ENCODE measurements at regions not wholly inside any gene's neighbourhood (a gene's known extent, or its start where the extent isn't known, plus 50 kb on each side); places are given as distances from the start of the nearest gene placed in this dataset.

DNA sequence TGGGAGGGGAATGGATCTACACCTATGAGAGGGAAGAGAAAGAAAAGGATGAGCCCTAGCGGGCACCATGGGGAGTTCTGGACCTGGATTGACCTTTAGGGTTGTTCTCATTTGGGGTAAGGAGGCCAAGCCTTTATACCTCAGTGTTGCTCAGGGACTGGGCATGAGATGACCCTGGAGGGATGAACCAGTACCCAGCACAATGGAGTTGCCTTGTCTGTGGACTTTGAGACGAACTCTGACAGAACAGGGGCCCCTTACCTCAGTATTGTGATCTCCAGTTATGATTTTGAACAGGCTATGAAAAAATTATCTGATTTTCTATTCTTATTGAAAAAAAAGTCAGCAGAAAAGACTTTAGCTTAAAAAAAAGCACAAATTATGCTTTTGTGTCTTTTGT is 88.6 kb downstream of the FOXA2 start:
- Histone ChIP-seq H3K27me3 (peaks cover 2% of the 10 kb centered on the region), H3K36me3 (no peaks in the 10 kb centered on the region), H3K4me1 (ENCODE audit: control insufficient read depth in 1 of 2, insufficient read depth in 1 of 2, low read depth in 1 of 2, low read length in 1 of 2) (no peaks in the 10 kb centered on the region), H3K9me3 (no peaks in the 10 kb centered on the region), H3K27ac (no peak overlapping the region), H3K4me3 (ENCODE audit: low read depth in 1 of 2, low read length in 1 of 2) (no peak overlapping the region)
- TF ChIP-seq, protein P1, sequence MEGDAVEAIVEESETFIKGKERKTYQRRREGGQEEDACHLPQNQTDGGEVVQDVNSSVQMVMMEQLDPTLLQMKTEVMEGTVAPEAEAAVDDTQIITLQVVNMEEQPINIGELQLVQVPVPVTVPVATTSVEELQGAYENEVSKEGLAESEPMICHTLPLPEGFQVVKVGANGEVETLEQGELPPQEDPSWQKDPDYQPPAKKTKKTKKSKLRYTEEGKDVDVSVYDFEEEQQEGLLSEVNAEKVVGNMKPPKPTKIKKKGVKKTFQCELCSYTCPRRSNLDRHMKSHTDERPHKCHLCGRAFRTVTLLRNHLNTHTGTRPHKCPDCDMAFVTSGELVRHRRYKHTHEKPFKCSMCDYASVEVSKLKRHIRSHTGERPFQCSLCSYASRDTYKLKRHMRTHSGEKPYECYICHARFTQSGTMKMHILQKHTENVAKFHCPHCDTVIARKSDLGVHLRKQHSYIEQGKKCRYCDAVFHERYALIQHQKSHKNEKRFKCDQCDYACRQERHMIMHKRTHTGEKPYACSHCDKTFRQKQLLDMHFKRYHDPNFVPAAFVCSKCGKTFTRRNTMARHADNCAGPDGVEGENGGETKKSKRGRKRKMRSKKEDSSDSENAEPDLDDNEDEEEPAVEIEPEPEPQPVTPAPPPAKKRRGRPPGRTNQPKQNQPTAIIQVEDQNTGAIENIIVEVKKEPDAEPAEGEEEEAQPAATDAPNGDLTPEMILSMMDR (IDR thresholded peaks at IDR 0.05), result no peak

DNA sequence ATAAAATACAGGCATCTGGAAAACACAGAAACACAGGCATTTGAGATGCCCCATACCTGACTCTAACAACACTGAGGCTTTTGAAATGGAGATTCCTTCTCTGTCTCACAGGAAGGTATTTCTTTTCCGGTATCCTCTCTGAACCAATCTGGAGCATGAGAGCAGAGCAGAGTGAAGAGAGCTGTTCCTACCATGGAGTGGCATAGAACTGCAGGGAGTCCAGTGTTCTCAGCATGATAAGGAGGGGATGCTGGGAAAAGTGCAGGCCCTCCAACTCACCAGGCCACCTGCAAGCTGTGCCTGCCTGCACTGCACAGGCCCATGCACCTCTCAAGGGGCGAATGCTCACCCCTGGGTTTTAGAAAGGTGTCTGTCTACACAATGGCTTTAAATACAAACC is 89.2 kb downstream of the FOXA2 start:
- Histone ChIP-seq H3K27ac (no peak overlapping the region), H3K4me3 (ENCODE audit: low read depth in 1 of 2, low read length in 1 of 2) (no peak overlapping the region), H3K4me1 (ENCODE audit: control insufficient read depth in 1 of 2, insufficient read depth in 1 of 2, low read depth in 1 of 2, low read length in 1 of 2) (no peaks in the 10 kb centered on the region), H3K36me3 (no peaks in the 10 kb centered on the region), H3K27me3 (peaks cover 8% of the 10 kb centered on the region), H3K9me3 (no peaks in the 10 kb centered on the region)
- TF ChIP-seq, protein P1 (IDR thresholded peaks at IDR 0.05), result no peak

GRCh38 chr20:22492497-22492896 is 91.9 kb downstream of the FOXA2 start:
- Histone ChIP-seq H3K4me1 (ENCODE audit: control insufficient read depth in 1 of 2, insufficient read depth in 1 of 2, low read depth in 1 of 2, low read length in 1 of 2) (no peaks in the 10 kb centered on the region), H3K27me3 (peaks cover 15% of the 10 kb centered on the region), H3K36me3 (no peaks in the 10 kb centered on the region), H3K4me3 (ENCODE audit: low read depth in 1 of 2, low read length in 1 of 2) (no peak overlapping the region), H3K27ac (no peak overlapping the region), H3K9me3 (no peaks in the 10 kb centered on the region)
- TF ChIP-seq, protein P1 (IDR thresholded peaks at IDR 0.05), result no peak

GRCh38 chr20:22491194-22491505 is 93.2 kb downstream of the FOXA2 start:
- Histone ChIP-seq H3K4me3 (ENCODE audit: low read depth in 1 of 2, low read length in 1 of 2) (no peak overlapping the region), H3K27ac (no peak overlapping the region), H3K9me3 (no peaks in the 10 kb centered on the region), H3K36me3 (no peaks in the 10 kb centered on the region), H3K4me1 (ENCODE audit: control insufficient read depth in 1 of 2, insufficient read depth in 1 of 2, low read depth in 1 of 2, low read length in 1 of 2) (no peaks in the 10 kb centered on the region), H3K27me3 (peaks cover 19% of the 10 kb centered on the region)
- TF ChIP-seq, protein P1 (IDR thresholded peaks at IDR 0.05), result no peak

DNA sequence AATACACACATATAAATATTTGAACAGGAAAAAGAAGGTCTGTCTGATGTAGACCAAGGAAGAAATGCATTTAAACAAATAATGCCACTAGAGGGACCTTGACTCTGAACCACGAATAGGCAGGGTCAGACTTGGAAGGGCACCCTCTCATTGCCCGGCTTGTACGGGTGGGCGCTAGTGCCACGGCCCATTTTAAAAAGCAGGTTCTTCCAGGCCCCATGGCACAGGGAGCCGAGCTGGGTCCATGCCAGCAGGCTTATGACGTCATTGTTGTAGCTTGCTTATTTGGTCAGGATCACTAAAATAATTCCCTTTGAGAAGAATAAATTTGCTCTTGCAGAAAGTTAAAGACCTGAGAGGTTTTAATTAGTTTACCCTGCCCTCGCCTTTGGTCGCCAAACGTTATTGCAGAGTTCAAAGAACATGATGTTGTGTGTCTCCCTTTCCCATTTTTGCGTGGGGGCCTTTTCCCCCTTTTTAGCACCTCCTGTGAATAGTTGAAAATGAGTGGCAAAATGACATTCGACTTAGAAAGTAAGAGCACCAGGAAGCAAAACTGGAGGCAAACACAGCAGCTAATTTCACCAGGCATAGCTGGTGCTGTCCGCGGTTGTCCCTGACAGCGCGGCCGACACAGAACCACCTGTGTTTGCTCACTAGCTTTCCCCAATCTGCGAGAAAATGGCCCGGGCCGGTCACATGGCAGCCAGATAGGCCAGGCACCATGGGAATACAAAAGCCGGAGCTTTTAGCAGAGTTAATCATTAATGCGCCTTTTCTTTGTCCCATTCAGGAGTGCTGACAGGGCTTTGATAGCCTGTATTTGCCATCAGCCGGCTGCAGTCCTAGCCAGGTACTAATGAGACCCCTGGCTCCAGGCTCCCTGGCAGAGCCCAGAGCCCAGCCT is 93.8 kb downstream of the FOXA2 start:
- TF ChIP-seq, protein P1 (IDR thresholded peaks at IDR 0.05), result no peak
- Histone ChIP-seq H3K27me3 (peaks cover 19% of the 10 kb centered on the region), H3K4me3 (ENCODE audit: low read depth in 1 of 2, low read length in 1 of 2) (no peak overlapping the region), H3K9me3 (no peaks in the 10 kb centered on the region), H3K27ac (no peak overlapping the region), H3K4me1 (ENCODE audit: control insufficient read depth in 1 of 2, insufficient read depth in 1 of 2, low read depth in 1 of 2, low read length in 1 of 2) (no peaks in the 10 kb centered on the region), H3K36me3 (no peaks in the 10 kb centered on the region)

All from neutrophil (primary cell).